Vagina (tissue), 2 donors: ENCODE measurements at regions not wholly inside any gene's neighbourhood (a gene's known extent, or its start where the extent isn't known, plus 50 kb on each side); places are given as distances from the start of the nearest gene placed in this dataset.

ENCODE experiments used
- DNase-seq, 2 donors: peaks; one replicate each; pipeline ENCODE4 v3.0.0-alpha.2; 2017; ENCODE audit errors: extremely low spot score in 2 of 2
- H3K27ac ChIP-seq: fragments of 200-600 bp; sonication (generic); one replicate; pipeline ENCODE4 v1.5.1; 2019
- H3K27me3 ChIP-seq: fragments of 200-600 bp; sonication (generic); one replicate; pipeline ENCODE4 v1.5.1; 2019
- H3K36me3 ChIP-seq, 2 donors: fragments of 200-600 bp; sonication (generic); one replicate each; pipeline ENCODE4 v1.5.1; 2017 to 2019
- H3K4me1 ChIP-seq: fragments of 200-600 bp; sonication (generic); one replicate; pipeline ENCODE4 v1.5.1; 2019
- H3K4me3 ChIP-seq, 2 donors: fragments of 200-600 bp; sonication (generic); 1 replicate in 1 of 2; 2 replicates in 1 of 2; pipeline ENCODE4 v1.5.1; 2016 to 2019
- H3K9me3 ChIP-seq: fragments of 200-600 bp; sonication (generic); one replicate; pipeline ENCODE4 v1.5.1; 2019
- POLR2A ChIP-seq, 2 donors: fragments of 450-650 bp; IDR thresholded peaks; one replicate each; pipeline ENCODE4 v1.6.1; 2017; ENCODE audit warnings: antibody characterized with exemption in 2 of 2, mild to moderate bottlenecking in 2 of 2, moderate library complexity in 2 of 2
- POLR2AphosphoS5 ChIP-seq, 2 donors: sonication (generic); formaldehyde crosslinking; IDR thresholded peaks; one replicate each; pipeline ENCODE4 v1.9.0; 2017; ENCODE audit warnings: antibody characterized with exemption in 2 of 2, mild to moderate bottlenecking in 2 of 2, low read depth in 1 of 2; ENCODE audit not compliant: insufficient read depth in 1 of 2
- intact Hi-C: fragments of 100-400 bp; cut with DNase I; formaldehyde crosslinking; loops from one replicate; pipeline ENCODE4 v1.15.1; 2023
- TF ChIP-seq, protein P1 (sequence below), 3 experiments: fragments of 450-650 bp in 2 of 3; fragments of 200-600 bp in 1 of 3; sonication (generic) in 1 of 3; IDR thresholded peaks; one replicate each; pipeline ENCODE4 v1.5.1; 2017 to 2019; ENCODE audit warnings: antibody characterized with exemption in 3 of 3, mild to moderate bottlenecking in 2 of 3, moderate library complexity in 2 of 3

DNA sequence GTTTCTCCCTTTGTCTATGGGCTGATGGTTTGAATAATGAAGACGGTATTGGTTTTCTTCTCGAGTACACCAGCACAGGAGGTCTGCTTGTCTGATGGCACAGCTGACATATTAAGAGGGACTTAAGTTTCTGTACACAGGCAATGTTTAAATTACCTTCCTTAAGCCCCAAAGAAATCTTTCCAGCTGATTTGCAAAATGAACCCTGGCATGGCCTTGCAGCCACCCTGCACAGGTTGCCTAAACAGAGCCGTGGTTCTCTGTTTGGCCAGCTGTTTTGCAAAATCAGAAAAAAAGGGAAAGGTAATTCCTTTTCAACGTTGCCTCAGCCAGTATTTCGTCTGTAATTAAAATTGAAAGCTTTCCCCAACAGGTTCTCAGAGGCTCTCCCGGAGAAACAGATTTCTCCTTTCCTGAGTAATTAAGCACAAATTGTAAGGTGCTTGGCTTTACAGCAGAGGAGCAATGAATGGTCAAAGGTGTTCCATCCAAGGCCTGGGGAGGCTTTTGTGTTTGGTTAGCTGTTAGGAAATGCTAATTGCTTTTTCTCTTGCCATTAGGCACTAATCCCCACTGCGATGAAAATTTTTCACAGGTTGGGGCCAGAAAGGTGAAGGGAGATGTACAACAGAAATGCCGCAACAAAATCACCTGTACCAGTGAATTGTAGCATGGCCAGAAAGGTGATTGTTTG is 138.9 kb downstream of the RASEF start:
- no peak for DNase-seq
- intact Hi-C loops = no loop called here
- TF ChIP-seq, protein P1, sequence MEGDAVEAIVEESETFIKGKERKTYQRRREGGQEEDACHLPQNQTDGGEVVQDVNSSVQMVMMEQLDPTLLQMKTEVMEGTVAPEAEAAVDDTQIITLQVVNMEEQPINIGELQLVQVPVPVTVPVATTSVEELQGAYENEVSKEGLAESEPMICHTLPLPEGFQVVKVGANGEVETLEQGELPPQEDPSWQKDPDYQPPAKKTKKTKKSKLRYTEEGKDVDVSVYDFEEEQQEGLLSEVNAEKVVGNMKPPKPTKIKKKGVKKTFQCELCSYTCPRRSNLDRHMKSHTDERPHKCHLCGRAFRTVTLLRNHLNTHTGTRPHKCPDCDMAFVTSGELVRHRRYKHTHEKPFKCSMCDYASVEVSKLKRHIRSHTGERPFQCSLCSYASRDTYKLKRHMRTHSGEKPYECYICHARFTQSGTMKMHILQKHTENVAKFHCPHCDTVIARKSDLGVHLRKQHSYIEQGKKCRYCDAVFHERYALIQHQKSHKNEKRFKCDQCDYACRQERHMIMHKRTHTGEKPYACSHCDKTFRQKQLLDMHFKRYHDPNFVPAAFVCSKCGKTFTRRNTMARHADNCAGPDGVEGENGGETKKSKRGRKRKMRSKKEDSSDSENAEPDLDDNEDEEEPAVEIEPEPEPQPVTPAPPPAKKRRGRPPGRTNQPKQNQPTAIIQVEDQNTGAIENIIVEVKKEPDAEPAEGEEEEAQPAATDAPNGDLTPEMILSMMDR (IDR thresholded peaks at IDR 0.05) = no peak
- no peak for TF ChIP-seq POLR2AphosphoS5 (IDR thresholded peaks at IDR 0.05; ENCODE audit: insufficient read depth in 1 of 2, low read depth in 1 of 2)
- no peak for TF ChIP-seq POLR2A (IDR thresholded peaks at IDR 0.05)
- Histone ChIP-seq H3K4me1 (no peaks in the 10 kb centered on the region), H3K27me3 (no peaks in the 10 kb centered on the region), H3K4me3 (no peak overlapping the region), H3K27ac (no peak overlapping the region), H3K36me3 (no peaks in the 10 kb centered on the region), H3K9me3 (no peaks in the 10 kb centered on the region)
